HUDEP-2 (cell line): ENCODE measurements at regions not wholly inside any gene's neighbourhood (a gene's known extent, or its start where the extent isn't known, plus 50 kb on each side); places are given as distances from the start of the nearest gene placed in this dataset.

Experiments used
- DNase-seq, 76 experiments: peaks; one replicate each; lab custom pipeline; 2025; ENCODE audit not compliant: unreplicated experiment in 76 of 76; lab: John Stamatoyannopoulos, UW

DNA sequence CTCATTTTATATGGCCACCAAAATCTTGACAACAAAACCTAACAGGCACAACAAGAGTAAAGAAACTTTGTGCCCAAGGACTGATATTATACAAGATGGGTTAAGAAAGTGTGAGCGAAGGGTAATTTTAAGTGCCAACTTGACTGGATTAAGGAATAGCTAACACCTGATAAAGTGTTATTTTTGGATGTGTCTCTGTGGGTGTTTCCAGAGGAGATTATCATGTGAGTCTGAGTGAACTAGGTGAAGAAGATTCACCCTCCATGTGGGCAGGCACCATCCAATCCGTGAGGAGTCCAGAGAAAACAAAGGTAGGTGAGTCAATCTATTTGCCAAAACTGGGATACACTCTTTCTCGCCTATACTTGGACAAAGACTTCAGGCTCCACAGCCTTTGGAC lies 461.6 kb downstream of the ETS1 start:
- DNase-seq = no peak

DNA sequence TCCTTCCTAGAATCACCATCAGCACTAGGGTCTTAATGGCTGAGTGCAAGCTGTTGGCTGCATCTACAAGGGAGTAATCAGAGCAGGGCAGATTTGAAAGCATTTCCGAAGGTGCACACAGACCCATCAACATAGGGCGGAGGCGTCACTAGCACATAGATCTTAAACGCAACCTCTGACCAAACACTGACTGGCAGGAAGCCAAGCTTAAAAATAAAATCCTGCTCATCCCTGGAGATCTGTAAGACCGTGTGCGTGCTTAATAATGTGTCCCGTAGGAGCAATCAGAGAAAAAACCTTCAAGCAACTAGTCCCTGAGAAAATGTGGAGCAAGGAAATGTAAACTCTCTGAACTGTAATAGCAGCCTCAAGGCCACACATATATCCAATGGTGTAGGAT lies 470.5 kb downstream of the ETS1 start:
- DNase-seq = no peak

DNA sequence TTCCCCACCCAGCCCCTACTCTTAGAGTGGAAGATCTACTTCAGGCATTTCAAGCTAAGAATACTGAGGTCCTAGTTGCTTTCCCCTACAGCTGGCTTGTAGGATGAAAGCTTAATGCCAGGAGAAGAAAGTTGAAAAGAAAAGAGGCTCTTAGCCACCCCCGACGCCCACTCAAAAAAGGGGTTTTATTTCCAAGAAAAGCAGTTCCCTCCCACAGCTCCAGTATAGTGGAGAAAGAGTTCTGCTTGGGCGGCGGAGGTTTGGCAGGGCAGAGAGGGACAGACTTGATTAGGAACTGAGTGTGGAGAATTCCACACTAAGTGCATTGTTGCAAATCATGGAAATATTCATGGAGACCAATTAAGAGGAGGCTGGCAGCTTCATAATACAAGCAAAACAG lies 470.9 kb downstream of the ETS1 start:
- no peak for DNase-seq

DNA sequence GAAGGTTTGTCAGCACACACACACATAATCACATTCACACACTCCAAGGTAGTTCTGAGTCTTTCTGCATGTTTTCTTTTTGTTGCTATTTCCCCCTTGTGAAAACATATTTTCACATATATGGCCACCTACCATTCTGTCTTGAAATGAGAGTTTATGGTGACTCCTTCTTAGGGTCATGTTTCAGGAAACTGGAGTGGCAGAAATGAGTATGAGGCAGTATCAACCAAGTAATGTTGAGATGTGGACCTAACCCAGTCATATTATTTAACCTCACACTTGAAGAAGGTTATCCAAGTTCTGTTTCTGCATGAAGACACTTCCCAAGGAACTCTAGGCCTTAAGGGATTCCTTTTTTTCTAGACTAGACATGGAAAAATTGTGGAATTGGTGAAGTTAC lies 481.4 kb downstream of the ETS1 start:
- no peak for DNase-seq

DNA sequence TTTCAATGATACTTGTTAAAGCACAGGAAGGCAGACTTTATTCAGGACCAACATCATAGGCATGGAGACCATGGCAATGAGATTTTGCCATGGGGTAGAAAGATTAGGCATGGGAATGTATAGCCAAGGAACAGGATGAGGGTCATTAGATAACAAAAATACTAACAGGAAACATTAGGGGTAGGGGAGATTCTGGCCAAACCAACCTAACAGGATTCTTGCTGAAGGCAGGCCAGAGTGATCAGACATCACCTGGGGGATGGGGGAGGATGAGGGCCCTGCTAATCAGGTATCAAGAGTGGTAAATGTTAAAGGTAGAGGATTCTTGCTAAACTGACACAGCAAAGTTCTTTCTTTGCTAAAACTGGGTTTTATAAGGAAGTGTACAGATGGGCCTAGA lies 481.8 kb downstream of the ETS1 start:
- no peak for DNase-seq

DNA sequence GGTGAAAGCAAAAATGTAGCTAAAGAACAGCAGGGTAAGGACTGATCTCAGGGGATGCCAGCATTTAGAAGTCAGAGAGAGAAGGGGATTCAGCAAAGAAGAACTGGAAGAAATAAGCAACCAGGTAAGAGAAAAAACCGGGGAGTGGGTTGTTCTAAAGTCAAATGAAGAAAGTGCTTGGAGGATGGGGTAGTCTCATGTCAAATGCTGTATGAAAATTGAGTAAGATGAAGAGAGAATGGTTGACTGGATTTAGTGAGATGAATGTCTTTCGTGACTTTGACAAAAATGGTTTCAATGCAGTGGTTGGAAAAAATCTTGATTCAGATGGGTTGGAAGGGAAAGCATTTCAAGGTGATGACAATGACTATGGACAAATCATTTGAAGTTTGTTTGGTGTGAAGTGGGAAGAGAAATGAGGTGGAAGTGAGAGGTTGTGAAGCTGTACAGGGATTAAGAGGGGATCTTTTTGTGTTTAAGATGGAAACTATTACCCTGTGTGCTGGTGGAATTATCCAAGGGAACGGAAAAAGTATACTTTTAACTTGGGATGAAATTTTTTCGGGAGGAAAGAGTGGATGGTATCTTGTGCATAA lies 484.0 kb downstream of the ETS1 start:
- no peak for DNase-seq

DNA sequence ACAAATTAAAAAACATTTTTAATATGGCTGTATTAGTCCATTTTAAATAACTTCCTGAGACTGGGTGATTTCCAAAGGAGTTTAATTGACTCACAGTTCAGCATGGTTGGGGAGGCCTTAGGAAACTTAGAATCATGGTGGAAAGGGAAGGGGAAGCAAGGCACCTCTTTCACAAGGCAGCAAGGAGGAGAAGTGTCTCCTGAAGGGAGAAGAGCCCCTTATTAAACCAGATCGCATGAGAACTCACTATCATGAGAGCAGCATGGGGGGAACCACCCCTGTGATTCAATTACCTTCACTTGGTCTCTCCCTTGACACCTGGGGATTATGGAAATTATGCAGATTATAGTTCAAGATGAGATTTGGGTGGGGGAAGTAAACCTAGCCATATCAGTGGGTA lies 488.6 kb downstream of the ETS1 start:
- no peak for DNase-seq

DNA sequence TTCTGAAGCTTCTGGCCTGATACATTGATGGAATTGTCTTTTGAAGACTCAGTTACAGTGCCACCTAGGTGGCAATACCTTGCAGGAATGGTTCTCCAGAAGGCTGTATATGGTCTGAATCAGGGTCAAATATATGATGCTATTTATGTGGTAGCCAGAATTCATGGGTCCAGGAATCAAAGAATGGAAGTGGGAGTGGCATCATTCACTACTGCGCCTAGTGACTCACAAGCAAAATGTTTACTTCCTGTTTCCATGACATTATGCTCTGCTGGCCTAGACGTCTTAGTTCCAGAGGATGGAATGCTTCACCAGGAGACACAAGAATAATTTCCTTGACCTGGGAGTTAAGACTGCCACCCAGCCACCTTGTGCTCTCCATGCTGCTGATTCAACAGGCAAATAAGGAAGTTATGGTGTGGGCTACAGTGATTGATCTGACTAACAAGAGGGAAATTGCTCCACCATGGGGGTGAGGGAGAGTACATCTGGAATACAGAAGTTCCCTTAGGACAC lies 491.8 kb downstream of the ETS1 start:
- no peak for DNase-seq

DNA sequence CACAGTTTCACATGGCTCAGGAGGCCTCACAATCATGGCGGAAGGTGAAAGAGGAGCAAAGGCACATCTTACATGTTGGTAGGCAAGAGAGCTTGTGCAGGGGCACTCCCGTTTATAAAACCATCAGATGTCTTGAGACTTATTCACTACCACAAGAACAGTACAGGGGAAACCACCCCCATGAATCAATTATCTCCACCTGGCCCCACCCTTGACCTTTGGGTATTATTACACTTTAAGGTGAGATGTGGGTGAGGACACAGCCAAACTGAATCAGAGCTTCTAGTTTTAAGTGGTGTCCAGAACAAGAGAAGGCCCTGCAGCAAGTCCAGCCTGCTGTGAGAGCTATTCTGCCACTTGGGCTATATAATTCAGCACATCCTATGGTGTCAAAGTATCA lies 493.7 kb downstream of the ETS1 start:
- no peak for DNase-seq

DNA sequence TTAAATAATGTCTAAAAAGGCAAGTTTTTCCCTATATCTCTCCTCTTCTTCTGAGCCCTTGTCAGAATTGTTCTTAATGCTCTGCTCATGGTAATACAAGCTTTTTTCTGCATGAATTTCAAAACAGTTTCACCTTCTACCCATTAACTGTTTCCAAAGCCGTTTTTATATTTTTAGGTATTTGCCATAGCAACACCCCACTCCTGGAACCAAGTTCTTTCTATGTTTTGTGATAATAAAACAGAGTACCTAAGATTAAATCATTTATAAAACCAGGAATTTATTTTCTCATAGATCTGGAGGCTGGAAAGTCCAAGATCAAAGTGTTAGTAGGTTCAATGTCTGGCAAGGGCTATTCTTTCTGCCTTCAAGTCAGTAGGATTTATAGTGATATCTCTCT lies 497.4 kb downstream of the ETS1 start:
- DNase-seq = no peak

DNA sequence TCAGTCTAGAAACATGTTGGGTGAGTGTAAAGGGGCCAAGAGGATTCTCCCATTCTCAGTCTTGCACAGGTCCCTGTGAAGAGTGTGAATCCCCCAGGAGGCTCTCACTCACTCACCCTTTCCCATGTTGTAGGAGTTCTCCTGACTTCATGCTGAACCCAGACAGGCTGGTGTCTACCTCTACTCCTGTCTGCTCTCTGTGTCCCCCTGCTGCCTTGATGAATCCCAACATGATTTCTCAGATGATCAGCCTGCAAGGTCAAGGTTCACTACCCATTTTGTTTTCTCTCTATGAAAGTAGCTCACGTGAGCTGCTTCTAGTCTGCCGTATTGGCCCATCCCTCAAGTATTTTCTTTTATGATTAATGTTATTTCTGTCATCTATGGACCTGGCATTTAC lies 500.6 kb downstream of the ETS1 start:
- DNase-seq = no peak

DNA sequence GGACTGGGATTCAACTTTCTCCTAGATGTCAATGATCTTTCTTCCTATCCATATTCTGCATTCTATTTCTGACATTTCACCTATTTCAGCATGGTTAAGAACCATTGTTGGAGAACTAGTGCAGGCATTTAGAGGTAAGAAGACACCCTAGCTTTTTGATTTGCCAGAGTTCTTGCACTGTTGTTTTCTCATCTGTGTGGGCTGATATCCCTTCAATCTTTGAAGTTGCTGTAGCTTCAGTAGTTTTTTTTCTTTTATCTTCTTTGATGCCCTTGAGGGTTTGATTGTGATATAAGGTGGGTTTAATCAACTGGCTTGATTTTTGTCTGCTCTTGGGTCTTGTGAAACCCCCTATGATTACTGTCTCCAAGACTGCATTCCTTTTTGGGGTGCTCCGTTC lies 502.1 kb downstream of the ETS1 start:
- no peak for DNase-seq

DNA sequence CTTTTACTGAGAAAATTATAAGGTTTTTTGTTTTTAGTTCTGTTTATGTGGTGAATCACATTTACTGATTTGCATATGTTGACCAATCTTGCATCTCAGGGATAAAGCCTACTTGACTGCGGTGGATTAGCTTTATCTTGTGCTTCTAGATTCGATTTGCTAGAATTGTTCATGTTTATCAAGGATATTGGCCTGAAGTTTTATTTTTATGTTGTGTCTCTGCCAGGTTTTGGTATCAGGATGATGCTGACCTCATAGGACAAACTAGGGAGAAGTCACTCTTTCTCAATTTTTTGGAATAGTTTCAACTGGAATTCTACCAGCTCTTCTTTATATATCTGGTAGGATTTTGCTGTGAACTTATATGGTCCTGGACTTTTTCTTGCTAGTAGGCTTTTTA lies 504.8 kb downstream of the ETS1 start:
- no peak for DNase-seq

DNA sequence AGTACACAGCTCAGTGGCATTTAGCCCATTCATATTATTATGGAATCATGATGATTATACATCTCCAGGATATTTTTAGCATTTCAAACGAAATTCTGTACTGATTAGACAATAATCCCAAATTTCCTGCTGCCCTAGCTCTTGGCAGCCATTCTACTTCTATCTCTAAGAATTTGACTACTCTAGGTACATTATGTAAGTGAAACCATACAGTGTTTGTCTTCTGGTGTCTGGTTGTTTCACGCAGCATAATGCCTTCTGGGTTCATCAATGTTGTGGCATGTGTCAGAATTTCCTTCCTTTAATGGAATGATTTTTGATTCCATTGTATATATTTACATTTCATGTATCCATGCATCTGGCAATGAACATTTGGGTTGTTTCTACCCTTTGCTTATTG lies 517.7 kb downstream of the ETS1 start:
- no peak for DNase-seq

DNA sequence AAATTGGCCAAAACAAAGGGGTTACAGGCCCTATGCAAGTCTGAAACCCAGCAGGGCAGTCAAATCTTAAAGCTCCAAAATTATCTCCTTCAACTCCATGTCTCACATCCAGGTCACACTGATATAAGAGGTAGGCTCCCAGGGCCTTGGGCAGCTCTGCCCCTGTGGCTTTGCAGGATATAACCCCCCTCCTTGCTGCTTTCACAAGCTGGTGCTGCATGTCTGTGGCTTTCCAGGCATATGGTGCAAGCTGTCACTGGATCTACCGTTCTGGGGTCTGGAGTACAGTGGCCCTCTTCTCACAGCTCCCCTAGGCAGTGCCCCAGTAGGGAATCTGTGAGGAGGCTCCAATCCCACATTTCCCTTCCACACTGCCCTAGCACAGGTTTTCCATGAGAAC lies 519.6 kb downstream of the ETS1 start:
- DNase-seq = no peak

DNA sequence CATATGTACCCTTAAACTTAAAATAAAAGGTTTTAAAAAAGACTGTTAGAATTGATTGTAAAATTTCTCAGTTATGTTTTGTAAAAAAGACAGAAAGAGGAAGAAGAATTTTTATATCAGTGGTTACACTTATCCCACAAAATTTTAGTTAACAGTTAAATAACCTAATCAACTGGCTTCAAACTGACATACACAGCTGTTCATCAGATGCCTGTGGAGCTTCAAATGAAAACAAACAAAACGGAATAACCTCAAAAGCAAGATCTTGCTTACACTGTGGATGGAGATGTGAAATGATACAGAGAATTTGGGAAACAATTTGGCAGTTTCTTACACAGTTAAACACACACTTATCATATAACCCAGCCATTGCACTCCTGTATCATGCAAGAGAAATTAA lies 521.0 kb downstream of the ETS1 start:
- no peak for DNase-seq

DNA sequence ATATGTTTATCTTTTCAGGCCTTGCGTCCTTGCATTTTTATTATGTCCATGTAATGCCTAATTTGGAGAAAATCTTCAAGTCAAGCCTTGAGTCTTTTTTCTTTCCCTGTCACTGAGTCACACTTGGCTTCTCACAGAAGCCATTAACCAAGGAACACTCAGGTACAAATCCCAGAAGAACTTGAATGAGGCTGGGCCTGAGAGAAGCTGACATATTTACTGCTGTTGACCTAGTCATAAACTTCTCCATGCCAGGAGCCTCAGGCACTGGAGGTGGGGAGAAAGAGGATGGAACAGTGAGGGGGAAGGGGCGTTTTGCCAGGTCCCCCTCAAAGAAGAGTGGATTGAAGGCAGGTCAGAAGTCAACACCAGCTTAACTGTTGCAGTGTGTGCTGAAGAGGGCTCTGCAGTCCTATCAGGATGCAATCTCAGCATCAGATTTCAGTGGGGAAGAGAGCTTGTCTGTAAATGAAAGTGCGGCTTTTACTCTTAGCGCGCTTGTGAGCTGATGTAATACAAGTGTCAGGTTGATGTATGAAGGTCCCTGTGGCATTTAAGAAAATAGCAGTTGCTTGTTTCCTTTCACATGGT lies 526.0 kb downstream of the ETS1 start:
- DNase-seq = no peak

DNA sequence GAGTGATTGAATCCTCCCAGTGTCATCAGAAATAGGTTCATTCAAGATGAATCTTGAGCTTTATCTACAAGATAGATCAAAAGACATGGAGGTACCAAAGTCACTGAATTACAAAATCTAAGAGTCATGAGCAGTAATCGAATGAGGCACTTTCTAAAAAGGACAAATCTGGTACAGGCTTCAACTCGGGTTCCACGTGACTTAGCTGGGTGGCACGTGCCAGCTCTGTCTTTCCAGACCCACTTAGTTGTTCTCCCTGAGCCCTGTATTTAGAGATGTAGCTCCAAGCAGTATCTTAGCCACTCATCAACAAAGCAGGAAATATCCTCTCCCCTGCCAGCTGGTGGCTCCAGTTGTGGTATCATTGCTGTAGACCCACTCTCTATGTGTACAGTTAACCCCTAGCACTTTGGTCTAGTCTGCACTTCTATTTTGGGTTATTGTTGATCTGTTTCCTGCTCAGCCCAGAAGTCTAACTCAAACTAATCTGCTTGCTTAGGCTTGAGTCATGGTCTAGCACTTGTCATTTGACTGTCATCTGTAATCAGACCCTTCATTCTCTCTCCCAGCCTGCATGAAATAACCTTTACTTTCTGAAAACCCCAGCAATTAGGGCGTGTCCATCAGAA lies 528.7 kb downstream of the ETS1 start:
- no peak for DNase-seq

DNA sequence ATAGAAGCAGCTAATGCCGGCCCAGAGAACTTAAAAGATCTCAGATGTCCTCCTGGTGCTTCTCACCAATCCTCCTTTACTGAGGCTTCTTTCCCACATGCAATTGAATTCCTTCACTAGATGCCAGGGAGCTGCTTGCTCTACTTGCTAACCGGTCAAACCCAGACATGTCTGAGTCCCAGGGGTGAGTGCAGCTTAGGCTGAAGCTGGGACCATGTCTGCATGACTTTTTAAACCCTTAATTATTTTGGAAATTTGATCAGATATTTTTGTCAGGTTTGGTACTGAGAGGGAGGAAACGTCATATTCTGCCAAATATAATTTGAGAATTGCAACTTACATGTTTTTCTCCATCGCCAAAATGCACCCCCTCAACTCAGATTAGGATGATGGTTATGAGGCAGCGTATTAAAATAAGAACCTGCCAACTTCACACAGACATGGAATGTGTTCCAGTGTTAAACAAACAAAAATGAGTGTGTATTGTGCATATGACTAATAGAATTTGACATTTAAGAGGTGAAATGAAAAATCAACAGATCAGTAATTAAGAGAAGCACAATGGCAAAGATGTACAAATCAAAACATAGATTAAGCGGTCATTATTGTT lies 529.5 kb downstream of the ETS1 start:
- DNase-seq = no peak

DNA sequence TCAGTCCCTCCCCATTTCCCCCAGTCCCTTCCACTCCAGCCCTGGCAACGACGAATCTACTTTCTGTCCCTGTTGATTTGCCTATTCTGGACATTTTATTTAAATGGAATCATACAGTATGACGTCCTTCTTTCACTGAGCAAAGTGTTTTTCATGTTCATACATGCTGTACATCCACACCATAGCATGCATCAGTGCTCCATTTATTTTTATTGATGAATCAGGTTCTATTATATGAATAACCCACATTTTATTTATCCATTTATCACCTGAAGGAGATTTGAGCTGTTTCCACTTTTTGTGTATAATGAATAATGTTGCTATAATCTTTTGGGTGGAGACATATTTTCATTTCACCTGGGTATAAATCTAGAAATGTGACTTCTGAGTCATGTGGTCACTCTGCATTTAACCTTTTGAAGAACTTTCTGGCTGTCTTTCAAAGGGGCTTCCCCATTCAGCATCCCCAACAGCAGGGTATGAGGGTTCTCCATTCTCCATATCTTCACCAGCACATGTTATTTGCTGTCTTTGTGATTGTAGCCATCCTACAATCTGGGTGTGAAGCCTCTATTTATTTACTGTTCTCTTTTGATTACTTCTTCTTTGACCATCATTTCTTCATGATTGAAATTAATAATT lies 531.7 kb downstream of the ETS1 start:
- no peak for DNase-seq
